GM12872 (cell line): ENCODE measurements at regions not wholly inside any gene's neighbourhood (a gene's known extent, or its start where the extent isn't known, plus 50 kb on each side); places are given as distances from the start of the nearest gene placed in this dataset.
A peak's percentile ranks its signal among the peaks of the same experiment; 100 is the strongest.

Experiments used
- TF ChIP-seq, protein P1 (sequence below): IDR thresholded peaks from 3 replicates; pipeline ENCODE4 v1.5.1; 2011; ENCODE audit warnings: low read depth, mild to moderate bottlenecking, low read length, moderate library complexity; ENCODE audit not compliant: insufficient read depth

DNA sequence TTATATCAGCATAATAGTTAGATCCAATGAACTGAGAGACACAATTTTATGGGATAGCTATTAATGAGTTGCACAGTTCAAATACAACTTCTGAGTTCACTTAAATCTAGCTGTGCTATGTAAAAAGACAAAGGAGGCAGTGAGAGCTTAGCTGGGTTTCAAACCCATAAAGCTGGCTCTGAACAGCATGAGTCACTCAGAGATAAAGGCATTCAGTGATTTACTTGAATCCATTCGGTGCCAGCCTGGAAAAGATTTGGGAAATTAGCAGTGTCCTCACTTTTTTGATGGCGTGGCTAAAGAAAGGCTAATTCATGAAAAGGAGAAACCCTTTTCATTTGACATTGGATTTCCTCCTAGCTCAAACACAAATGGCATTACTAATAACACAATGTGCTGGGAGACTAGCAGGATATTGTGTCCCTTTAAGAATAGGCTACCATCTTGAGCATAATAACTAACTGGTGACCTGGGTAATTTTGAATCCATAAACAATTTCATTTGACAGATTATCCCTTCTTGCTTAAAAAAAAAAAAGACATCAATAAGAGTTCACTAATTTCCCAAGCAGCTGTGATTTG lies 98.4 kb upstream of the NEUROD1 start:
- TF ChIP-seq, protein P1, sequence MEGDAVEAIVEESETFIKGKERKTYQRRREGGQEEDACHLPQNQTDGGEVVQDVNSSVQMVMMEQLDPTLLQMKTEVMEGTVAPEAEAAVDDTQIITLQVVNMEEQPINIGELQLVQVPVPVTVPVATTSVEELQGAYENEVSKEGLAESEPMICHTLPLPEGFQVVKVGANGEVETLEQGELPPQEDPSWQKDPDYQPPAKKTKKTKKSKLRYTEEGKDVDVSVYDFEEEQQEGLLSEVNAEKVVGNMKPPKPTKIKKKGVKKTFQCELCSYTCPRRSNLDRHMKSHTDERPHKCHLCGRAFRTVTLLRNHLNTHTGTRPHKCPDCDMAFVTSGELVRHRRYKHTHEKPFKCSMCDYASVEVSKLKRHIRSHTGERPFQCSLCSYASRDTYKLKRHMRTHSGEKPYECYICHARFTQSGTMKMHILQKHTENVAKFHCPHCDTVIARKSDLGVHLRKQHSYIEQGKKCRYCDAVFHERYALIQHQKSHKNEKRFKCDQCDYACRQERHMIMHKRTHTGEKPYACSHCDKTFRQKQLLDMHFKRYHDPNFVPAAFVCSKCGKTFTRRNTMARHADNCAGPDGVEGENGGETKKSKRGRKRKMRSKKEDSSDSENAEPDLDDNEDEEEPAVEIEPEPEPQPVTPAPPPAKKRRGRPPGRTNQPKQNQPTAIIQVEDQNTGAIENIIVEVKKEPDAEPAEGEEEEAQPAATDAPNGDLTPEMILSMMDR = no peak

DNA sequence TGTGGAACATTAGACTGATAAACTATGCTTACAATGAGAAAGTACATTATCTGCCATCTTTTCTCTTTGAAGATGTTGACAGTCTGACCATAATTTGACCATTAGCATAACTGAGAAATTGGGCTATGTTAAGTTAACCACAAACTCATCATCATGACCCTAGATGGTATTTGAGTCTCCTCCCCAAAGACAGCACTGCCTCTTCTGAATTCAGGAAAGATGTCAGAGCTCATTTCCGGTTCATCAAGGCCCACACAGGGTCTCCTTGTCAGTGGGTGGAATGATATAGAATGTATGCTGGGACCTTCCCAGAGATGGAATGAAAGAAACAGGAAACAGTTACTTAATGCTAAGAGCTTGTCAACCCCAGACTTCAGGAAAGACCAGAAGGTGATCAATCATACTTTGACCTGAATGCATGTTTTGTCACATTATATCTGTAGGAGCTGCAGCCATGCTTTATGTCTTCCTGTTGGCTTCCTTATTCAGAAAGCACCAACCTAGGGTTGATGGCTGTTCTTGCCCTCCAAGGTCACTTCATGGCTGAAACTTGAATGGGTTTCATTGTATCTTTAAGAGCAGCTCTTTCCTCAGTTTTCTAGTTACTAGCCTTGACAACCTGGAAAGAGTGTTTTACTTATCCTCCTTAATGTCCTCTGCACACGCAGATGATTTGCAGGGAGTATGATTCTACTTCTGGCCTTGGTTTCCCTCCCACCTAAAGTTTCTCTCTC lies 99.1 kb upstream of the NEUROD1 start:
- TF ChIP-seq, protein P1 = no peak

DNA sequence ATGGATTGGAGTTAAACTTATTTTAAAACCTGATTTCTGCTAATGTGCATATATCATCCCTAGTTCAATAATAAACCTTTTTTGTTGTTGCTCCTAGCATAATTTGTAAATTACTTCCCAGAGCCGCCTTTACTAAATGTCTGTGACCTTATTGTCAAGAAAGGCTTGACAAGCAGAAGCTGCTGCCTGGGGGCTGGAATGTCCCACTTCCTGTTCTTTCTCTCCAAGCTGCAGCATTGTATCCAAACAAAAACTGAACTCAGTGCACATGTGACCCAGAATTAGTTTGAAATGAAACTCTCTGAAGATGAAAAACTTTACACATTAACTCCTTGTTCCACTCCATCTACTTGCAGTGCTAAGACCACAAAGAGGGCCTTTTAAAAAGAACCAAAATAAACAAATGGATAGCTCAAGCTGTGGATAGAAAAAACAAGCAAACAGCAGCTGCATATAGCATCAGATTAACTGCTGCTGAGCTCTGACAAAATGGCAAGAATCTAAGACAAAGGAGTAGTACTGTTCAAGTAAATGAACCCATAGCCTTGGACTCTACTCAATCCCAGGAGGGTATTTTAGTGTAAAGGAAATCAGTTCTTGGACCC lies 99.8 kb upstream of the NEUROD1 start:
- TF ChIP-seq, protein P1 = no peak

DNA sequence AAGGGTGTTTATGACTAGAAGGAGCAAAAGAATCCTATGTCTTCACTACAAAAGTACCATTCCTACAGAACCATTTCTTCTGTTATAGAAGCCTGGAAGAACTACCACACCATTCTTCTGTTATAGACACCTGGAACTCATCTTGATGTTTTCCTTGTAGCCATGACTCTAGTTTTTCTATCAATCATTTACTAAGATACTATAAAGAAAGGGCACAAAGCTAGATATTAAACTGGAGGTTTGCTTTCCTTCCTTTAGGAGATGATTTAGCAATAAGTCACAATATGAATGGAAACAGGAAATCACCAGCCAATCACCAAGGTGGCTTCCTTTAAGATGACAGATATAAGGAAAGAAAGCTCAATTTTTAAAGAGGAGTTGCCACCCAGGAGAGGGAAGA lies 100.3 kb upstream of the NEUROD1 start:
- TF ChIP-seq, protein P1 = no peak

DNA sequence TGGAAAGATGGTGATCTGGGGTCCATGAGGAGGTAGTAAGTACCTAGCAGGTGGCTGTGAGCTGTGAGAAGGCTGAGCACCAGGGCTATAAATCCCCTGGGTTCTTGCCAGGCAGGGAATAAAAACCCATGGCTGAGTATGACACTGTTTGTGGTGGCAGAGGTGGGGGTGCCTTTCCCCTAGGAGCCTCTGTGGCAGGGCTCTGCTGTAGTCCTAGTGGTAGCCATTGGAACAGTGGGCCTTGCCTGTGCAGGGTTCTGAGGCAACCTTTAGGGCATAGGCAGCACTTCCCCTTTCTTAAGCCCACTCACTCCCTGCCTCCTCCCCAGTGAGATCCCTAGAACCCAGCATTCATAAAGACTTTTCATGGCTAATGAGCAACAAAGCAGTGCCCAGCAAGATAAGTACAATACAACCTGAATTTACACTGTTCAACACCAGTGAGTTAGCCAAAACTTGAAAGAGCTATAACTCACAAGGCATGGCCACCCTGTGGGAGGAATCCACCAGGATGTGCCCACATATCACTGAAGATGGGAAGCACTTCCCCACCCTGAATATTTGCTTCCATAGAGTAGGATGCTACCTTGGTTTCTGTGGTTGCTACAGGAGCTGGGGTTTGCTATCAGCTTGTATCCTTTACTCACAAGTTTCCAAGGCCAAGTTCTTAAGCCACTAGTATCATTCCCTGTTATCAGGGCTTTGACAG lies 100.9 kb upstream of the NEUROD1 start:
- TF ChIP-seq, protein P1 = peak; percentile 63

DNA sequence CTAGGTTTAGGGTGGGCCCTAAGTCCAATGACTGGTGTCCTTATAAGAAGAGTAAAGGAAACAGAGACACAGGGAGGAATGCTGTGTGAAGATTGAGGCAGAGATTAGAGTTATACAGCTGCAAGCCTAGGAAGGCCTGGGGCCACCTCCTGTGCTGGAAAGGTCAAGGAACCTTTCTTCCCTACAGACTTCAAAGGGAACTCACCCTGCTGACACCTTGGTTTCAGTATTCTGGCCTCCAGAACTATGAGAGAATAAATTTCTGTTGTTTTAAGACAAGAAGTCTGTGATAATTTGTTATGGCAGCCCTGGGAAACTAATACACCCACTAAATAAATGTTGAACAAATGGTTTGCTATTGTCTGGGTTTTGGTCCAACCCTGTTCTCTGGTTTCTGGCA lies 102.3 kb upstream of the NEUROD1 start:
- TF ChIP-seq, protein P1 = no peak

DNA sequence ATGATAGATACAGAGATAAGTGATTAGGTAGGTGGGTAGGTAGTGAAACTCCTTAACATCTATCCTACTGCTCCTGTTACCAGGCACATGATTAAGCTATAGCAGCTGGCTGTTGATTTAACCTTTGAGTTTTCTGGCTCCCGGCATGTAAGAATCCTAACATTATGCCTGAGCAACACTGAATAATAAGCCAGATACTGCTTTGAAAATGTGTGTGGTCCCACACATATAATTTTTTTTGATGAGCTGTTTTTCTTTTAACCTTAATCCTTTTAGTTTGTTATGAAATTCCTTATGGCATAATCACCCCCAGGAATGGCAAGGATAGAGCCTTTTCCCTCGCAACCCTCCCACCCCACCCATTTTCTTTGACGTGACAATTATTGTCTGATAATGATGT lies 104.2 kb upstream of the NEUROD1 start:
- TF ChIP-seq, protein P1 = no peak
